Stimulated activated CD8-positive, alpha-beta memory T cell treated with anti-CD3 and anti-CD28 coated beads, Interleukin-2, amount 100 ng/mL, for 48 hours (primary cell): ENCODE measurements at regions not wholly inside any gene's neighbourhood (a gene's known extent, or its start where the extent isn't known, plus 50 kb on each side); places are given as distances from the start of the nearest gene placed in this dataset.
"Not testable (repeated sequence)": the region's sequence is repeated elsewhere in the genome, so short reads cannot be mapped to it uniquely, and the experiment has no call there.

Source experiments
- DNase-seq, 2 donors: peaks; one replicate each; pipeline ENCODE4 v3.0.0-alpha.2; 2020; ENCODE audit warnings: low read depth in 2 of 2

DNA sequence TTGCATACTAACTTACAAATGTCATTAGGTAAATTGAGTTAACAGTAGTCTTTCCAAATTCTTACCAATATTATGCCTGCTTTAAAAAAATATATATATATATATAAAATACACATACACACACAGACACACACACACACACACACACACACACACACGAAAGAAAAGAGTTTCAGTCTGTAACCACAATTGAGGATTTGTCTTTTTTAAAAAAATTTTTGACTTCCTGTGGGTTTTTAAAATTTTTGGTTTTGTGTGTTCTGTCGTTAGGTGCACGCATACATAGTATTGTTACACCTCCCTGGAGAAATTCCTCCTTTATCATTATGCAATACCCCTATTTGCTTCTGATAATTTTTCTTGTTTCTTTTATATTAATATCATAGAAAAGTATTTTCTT, 129.3 kb upstream of the LRRC61 start:
- DNase-seq, result not testable (repeated sequence)
